Effector memory CD8-positive, alpha-beta T cell (primary cell): ENCODE measurements at regions not wholly inside any gene's neighbourhood (a gene's known extent, or its start where the extent isn't known, plus 50 kb on each side); places are given as distances from the start of the nearest gene placed in this dataset.

Experiments used
- ATAC-seq: fragments of 150-1000 bp; cut with Tn5 transposase; replicated peaks from 2 replicates; pipeline ENCODE4 v1.10.0; 2021; ENCODE audit warnings: mild to moderate bottlenecking, moderate library complexity
- DNase-seq, 3 experiments: peaks; one replicate each; pipeline ENCODE4 v3.0.0; 2021
- H3K27ac Mint-ChIP-seq, 2 donors: one replicate each; pipeline ENCODE4 v1.8.0; 2022; ENCODE audit warnings: mild to moderate bottlenecking in 2 of 2, mixed read lengths in 2 of 2, moderate library complexity in 2 of 2
- H3K27me3 Mint-ChIP-seq, 2 donors: one replicate each; pipeline ENCODE4 v1.8.0; 2022; ENCODE audit warnings: mixed read lengths in 2 of 2
- H3K36me3 Mint-ChIP-seq: one replicate; pipeline ENCODE4 v1.8.0; 2022; ENCODE audit warnings: mild to moderate bottlenecking, moderate library complexity, mixed read lengths; ENCODE audit not compliant: insufficient read depth
- H3K4me1 Mint-ChIP-seq, 2 donors: one replicate each; pipeline ENCODE4 v1.8.0; 2022; ENCODE audit warnings: low read depth in 2 of 2, mixed read lengths in 2 of 2
- H3K4me3 Mint-ChIP-seq, 2 donors: one replicate each; pipeline ENCODE4 v1.8.0; 2022; ENCODE audit warnings: mild to moderate bottlenecking in 2 of 2, mixed read lengths in 2 of 2, moderate library complexity in 2 of 2
- H3K9me3 Mint-ChIP-seq, 2 donors: one replicate each; pipeline ENCODE4 v1.8.0; 2022; ENCODE audit warnings: mixed read lengths in 2 of 2

- ATAC-seq (no peak), DNase-seq (no peak)
- no peak overlapping the region for H3K4me3 Mint-ChIP-seq
- peaks cover 40 to 73% of the 10 kb centered on the region in 2 donors for H3K27me3 Mint-ChIP-seq
- no peaks in the 10 kb centered on the region for H3K4me1 Mint-ChIP-seq
- no peaks in the 10 kb centered on the region for H3K36me3 Mint-ChIP-seq
- H3K9me3 Mint-ChIP-seq, result no peaks in the 10 kb centered on the region
- H3K27ac Mint-ChIP-seq, result no peak overlapping the region
Observed at GRCh38 chr10:104505521-104506042, 135.5 kb upstream of the SORCS3 start.

GRCh38 chr10:104509981-104510380 lies 131.1 kb upstream of the SORCS3 start:
- H3K4me1 Mint-ChIP-seq, result no peaks in the 10 kb centered on the region
- no peak overlapping the region for H3K27ac Mint-ChIP-seq
- H3K27me3 Mint-ChIP-seq, result peaks cover 41 to 84% of the 10 kb centered on the region in 2 donors
- no peaks in the 10 kb centered on the region for H3K36me3 Mint-ChIP-seq
- ATAC-seq, result no peak
- H3K9me3 Mint-ChIP-seq, result no peaks in the 10 kb centered on the region
- no peak for DNase-seq
- H3K4me3 Mint-ChIP-seq, result no peak overlapping the region

- no peak overlapping the region for H3K27ac Mint-ChIP-seq
- DNase-seq (no peak), ATAC-seq (no peak)
- peaks cover 44 to 84% of the 10 kb centered on the region in 2 donors for H3K27me3 Mint-ChIP-seq
- H3K36me3 Mint-ChIP-seq, result no peaks in the 10 kb centered on the region
- no peaks in the 10 kb centered on the region for H3K4me1 Mint-ChIP-seq
- no peak overlapping the region for H3K4me3 Mint-ChIP-seq
- no peaks in the 10 kb centered on the region for H3K9me3 Mint-ChIP-seq
Observed at GRCh38 chr10:104510644-104511043, 130.4 kb upstream of the SORCS3 start.

- no peak overlapping the region for H3K4me3 Mint-ChIP-seq
- no peak for ATAC-seq
Observed at GRCh38 chr10:104512800-104513199, 128.3 kb upstream of the SORCS3 start.

GRCh38 chr10:104515678-104516199 lies 125.4 kb upstream of the SORCS3 start:
- no peak overlapping the region for H3K4me3 Mint-ChIP-seq
- no peak for ATAC-seq
- no peaks in the 10 kb centered on the region for H3K36me3 Mint-ChIP-seq
- peaks cover 30 to 81% of the 10 kb centered on the region in 2 donors for H3K27me3 Mint-ChIP-seq
- no peak for DNase-seq
- no peak overlapping the region for H3K27ac Mint-ChIP-seq
- no peaks in the 10 kb centered on the region for H3K4me1 Mint-ChIP-seq
- no peaks in the 10 kb centered on the region for H3K9me3 Mint-ChIP-seq

More at GRCh38 chr10:104512800-104513199, 128.3 kb upstream of the SORCS3 start:
- no peak for DNase-seq
- Mint-ChIP-seq H3K27me3 (peaks cover 32 to 82% of the 10 kb centered on the region in 2 donors), H3K9me3 (no peaks in the 10 kb centered on the region), H3K27ac (no peak overlapping the region), H3K4me1 (no peaks in the 10 kb centered on the region), H3K36me3 (no peaks in the 10 kb centered on the region)

GRCh38 chr10:104516986-104517385 lies 124.1 kb upstream of the SORCS3 start:
- Mint-ChIP-seq H3K4me1 (no peaks in the 10 kb centered on the region), H3K27me3 (peaks cover 24 to 87% of the 10 kb centered on the region in 2 donors), H3K4me3 (no peak overlapping the region), H3K9me3 (no peaks in the 10 kb centered on the region), H3K36me3 (no peaks in the 10 kb centered on the region), H3K27ac (no peak overlapping the region)
- DNase-seq (no peak), ATAC-seq (no peak)

- Mint-ChIP-seq H3K36me3 (no peaks in the 10 kb centered on the region), H3K4me1 (no peaks in the 10 kb centered on the region), H3K27ac (no peak overlapping the region), H3K4me3 (no peak overlapping the region), H3K27me3 (peaks cover 25 to 90% of the 10 kb centered on the region in 2 donors), H3K9me3 (no peaks in the 10 kb centered on the region)
- ATAC-seq, result no peak
- DNase-seq, result no peak
Observed at GRCh38 chr10:104517946-104518345, 123.1 kb upstream of the SORCS3 start.

- H3K9me3 Mint-ChIP-seq, result no peaks in the 10 kb centered on the region
- no peak overlapping the region for H3K4me3 Mint-ChIP-seq
- H3K27me3 Mint-ChIP-seq, result peaks cover 23 to 87% of the 10 kb centered on the region in 2 donors
- H3K27ac Mint-ChIP-seq, result no peak overlapping the region
- DNase-seq, result no peak
- no peak for ATAC-seq
- H3K36me3 Mint-ChIP-seq, result no peaks in the 10 kb centered on the region
- no peaks in the 10 kb centered on the region for H3K4me1 Mint-ChIP-seq
Observed at GRCh38 chr10:104518891-104519290, 122.2 kb upstream of the SORCS3 start.

- Mint-ChIP-seq H3K4me1 (no peaks in the 10 kb centered on the region), H3K27ac (no peak overlapping the region), H3K4me3 (no peak overlapping the region), H3K27me3 (peaks cover 20 to 88% of the 10 kb centered on the region in 2 donors), H3K36me3 (no peaks in the 10 kb centered on the region), H3K9me3 (no peaks in the 10 kb centered on the region)
- DNase-seq (no peak), ATAC-seq (no peak)
Observed at GRCh38 chr10:104520653-104521052, 120.4 kb upstream of the SORCS3 start.

- DNase-seq (no peak), ATAC-seq (no peak)
- Mint-ChIP-seq H3K4me3 (no peak overlapping the region), H3K27ac (no peak overlapping the region), H3K36me3 (no peaks in the 10 kb centered on the region), H3K27me3 (peaks cover 18 to 74% of the 10 kb centered on the region in 2 donors), H3K4me1 (no peaks in the 10 kb centered on the region), H3K9me3 (no peaks in the 10 kb centered on the region)
Observed at GRCh38 chr10:104521901-104522694, 119.0 kb upstream of the SORCS3 start.

GRCh38 chr10:104526188-104526587 lies 114.9 kb upstream of the SORCS3 start:
- DNase-seq (no peak), ATAC-seq (no peak)
- H3K9me3 Mint-ChIP-seq, result no peaks in the 10 kb centered on the region

GRCh38 chr10:104527013-104527412 lies 114.1 kb upstream of the SORCS3 start:
- H3K36me3 Mint-ChIP-seq, result no peaks in the 10 kb centered on the region

More at GRCh38 chr10:104526188-104526587, 114.9 kb upstream of the SORCS3 start:
- Mint-ChIP-seq H3K27me3 (peaks cover 5 to 40% of the 10 kb centered on the region in 2 donors), H3K4me3 (no peak overlapping the region), H3K36me3 (no peaks in the 10 kb centered on the region), H3K4me1 (no peaks in the 10 kb centered on the region), H3K27ac (no peak overlapping the region)

GRCh38 chr10:104540181-104540580 lies 100.9 kb upstream of the SORCS3 start:
- DNase-seq (no peak), ATAC-seq (no peak)
- Mint-ChIP-seq H3K36me3 (no peaks in the 10 kb centered on the region), H3K9me3 (no peaks in the 10 kb centered on the region), H3K27ac (no peak overlapping the region), H3K27me3 (peaks cover 49 to 76% of the 10 kb centered on the region in 2 donors), H3K4me3 (no peak overlapping the region), H3K4me1 (no peaks in the 10 kb centered on the region)

More at GRCh38 chr10:104527013-104527412, 114.1 kb upstream of the SORCS3 start:
- DNase-seq (no peak), ATAC-seq (no peak)
- no peaks in the 10 kb centered on the region for H3K9me3 Mint-ChIP-seq
- H3K4me1 Mint-ChIP-seq, result no peaks in the 10 kb centered on the region
- H3K4me3 Mint-ChIP-seq, result no peak overlapping the region
- no peak overlapping the region for H3K27ac Mint-ChIP-seq
- peaks cover 5 to 32% of the 10 kb centered on the region in 2 donors for H3K27me3 Mint-ChIP-seq

GRCh38 chr10:104541820-104542219 lies 99.3 kb upstream of the SORCS3 start:
- Mint-ChIP-seq H3K27ac (no peak overlapping the region), H3K4me1 (no peaks in the 10 kb centered on the region), H3K27me3 (peaks cover 37 to 59% of the 10 kb centered on the region in 2 donors), H3K36me3 (no peaks in the 10 kb centered on the region), H3K9me3 (no peaks in the 10 kb centered on the region), H3K4me3 (no peak overlapping the region)
- no peak for ATAC-seq
- DNase-seq, result no peak
